Neural crest cell (in vitro differentiated cells): ENCODE measurements at regions not wholly inside any gene's neighbourhood (a gene's known extent, or its start where the extent isn't known, plus 50 kb on each side); places are given as distances from the start of the nearest gene placed in this dataset.

Source experiments
- DNase-seq: peaks from one replicate; pipeline ENCODE4 v3.0.0; 2021; ENCODE audit warnings: low read depth, mixed read lengths, low spot score
- H3K27ac Mint-ChIP-seq: one replicate; pipeline ENCODE4 v1.8.0; 2021; ENCODE audit warnings: mild to moderate bottlenecking, mixed read lengths; ENCODE audit not compliant: unreplicated experiment
- H3K27me3 Mint-ChIP-seq: 2 replicates; pipeline ENCODE4 v1.8.0; 2021; ENCODE audit warnings: low read depth, mild to moderate bottlenecking, mixed read lengths
- H3K36me3 Mint-ChIP-seq: 2 replicates; pipeline ENCODE4 v1.8.0; 2021; ENCODE audit warnings: low read depth, mild to moderate bottlenecking, mixed read lengths
- H3K4me1 Mint-ChIP-seq: 2 replicates; pipeline ENCODE4 v1.8.0; 2021; ENCODE audit warnings: mixed read lengths
- H3K4me3 Mint-ChIP-seq: one replicate; pipeline ENCODE4 v1.8.0; 2021; ENCODE audit warnings: mild to moderate bottlenecking, mixed read lengths
- H3K9me3 Mint-ChIP-seq: 2 replicates; pipeline ENCODE4 v1.8.0; 2021; ENCODE audit warnings: mixed read lengths
- TF ChIP-seq, protein P1 (sequence below): fragments of 200-600 bp; sonication (generic); conservative IDR thresholded peaks from 2 replicates; pipeline ENCODE4 v1.5.0; 2021; ENCODE audit warnings: antibody characterized with exemption, mild to moderate bottlenecking

DNA sequence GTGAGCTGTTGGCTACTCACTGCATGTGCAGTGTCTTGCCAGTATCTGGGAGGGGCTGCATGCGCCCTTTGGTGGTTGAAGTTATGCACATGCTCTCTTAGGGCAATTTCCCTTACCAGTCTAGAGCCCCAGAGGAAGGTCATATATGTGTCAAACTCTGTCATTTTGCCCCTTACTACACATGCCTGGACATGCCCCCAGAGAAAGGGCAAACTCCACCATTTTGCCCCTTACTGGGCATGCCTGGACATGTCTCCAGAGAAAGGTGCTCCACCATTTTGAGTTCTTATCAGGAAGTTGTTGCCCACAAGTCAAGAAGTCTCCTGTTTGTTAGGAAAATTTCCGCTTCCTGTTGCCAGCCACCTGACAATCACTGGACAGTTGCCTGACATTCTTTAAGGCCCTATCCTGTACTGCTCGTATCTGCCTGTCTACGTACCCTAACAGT lies 56.4 kb upstream of the PLAC8 start:
- Mint-ChIP-seq H3K9me3 (peaks cover 9% of the 10 kb centered on the region), H3K4me3 (no peak overlapping the region), H3K36me3 (peaks cover 6% of the 10 kb centered on the region), H3K27ac (peak overlapping the region; percentile 92), H3K4me1 (peaks cover 18% of the 10 kb centered on the region), H3K27me3 (no peaks in the 10 kb centered on the region)
- DNase-seq = no peak
- TF ChIP-seq, protein P1, sequence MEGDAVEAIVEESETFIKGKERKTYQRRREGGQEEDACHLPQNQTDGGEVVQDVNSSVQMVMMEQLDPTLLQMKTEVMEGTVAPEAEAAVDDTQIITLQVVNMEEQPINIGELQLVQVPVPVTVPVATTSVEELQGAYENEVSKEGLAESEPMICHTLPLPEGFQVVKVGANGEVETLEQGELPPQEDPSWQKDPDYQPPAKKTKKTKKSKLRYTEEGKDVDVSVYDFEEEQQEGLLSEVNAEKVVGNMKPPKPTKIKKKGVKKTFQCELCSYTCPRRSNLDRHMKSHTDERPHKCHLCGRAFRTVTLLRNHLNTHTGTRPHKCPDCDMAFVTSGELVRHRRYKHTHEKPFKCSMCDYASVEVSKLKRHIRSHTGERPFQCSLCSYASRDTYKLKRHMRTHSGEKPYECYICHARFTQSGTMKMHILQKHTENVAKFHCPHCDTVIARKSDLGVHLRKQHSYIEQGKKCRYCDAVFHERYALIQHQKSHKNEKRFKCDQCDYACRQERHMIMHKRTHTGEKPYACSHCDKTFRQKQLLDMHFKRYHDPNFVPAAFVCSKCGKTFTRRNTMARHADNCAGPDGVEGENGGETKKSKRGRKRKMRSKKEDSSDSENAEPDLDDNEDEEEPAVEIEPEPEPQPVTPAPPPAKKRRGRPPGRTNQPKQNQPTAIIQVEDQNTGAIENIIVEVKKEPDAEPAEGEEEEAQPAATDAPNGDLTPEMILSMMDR = no peak
